Tibial nerve (tissue), 4 donors: ENCODE measurements at regions not wholly inside any gene's neighbourhood (a gene's known extent, or its start where the extent isn't known, plus 50 kb on each side); places are given as distances from the start of the nearest gene placed in this dataset.

ENCODE experiments used
- DNase-seq, 2 donors: peaks; one replicate each; pipeline ENCODE4 v3.0.0-alpha.2; 2019; ENCODE audit warnings: low spot score in 2 of 2
- H3K27ac ChIP-seq, 4 donors: fragments of 200-600 bp; sonication (generic) in 3 of 4; one replicate each; pipeline ENCODE4 v1.5.1; 2017 to 2019; ENCODE audit warnings: mild to moderate bottlenecking in 1 of 4
- H3K27me3 ChIP-seq, 2 donors: fragments of 200-600 bp; sonication (generic) in 1 of 2; one replicate each; pipeline versions ENCODE4 v1.5.1 to v1.6.0; 2017 to 2019
- H3K36me3 ChIP-seq, 3 donors: fragments of 200-600 bp; sonication (generic); one replicate each; pipeline ENCODE4 v1.5.1; 2018 to 2019
- H3K4me1 ChIP-seq, 4 donors: fragments of 200-600 bp; sonication (generic) in 3 of 4; one replicate each; pipeline ENCODE4 v1.5.1; 2017 to 2019
- H3K4me3 ChIP-seq, 4 donors: fragments of 200-600 bp; sonication (generic) in 3 of 4; one replicate each; pipeline ENCODE4 v1.5.1; 2017 to 2019; ENCODE audit warnings: mild to moderate bottlenecking in 1 of 4, moderate library complexity in 1 of 4
- H3K9me3 ChIP-seq, 4 donors: fragments of 200-600 bp; sonication (generic) in 3 of 4; one replicate each; pipeline ENCODE4 v1.5.1; 2017 to 2019
- EP300 ChIP-seq, 2 donors: sonication (generic); formaldehyde crosslinking; IDR thresholded peaks; one replicate each; pipeline ENCODE4 v1.6.1; 2017; ENCODE audit warnings: antibody characterized with exemption in 2 of 2, mild to moderate bottlenecking in 1 of 2
- POLR2A ChIP-seq, 2 donors: fragments of 450-650 bp; IDR thresholded peaks; one replicate each; pipeline ENCODE4 v1.6.1; 2017; ENCODE audit warnings: antibody characterized with exemption in 2 of 2, mild to moderate bottlenecking in 2 of 2, moderate library complexity in 2 of 2
- WGBS, 2 donors: methylation state at CpG; one replicate each; pipeline ENCODE4 v1.1.5; 2018; 5-methylcytosine and 5-hydroxymethylcytosine counted together
- TF ChIP-seq, protein P1 (sequence below), 5 experiments: fragments of 200-600 bp in 3 of 5; fragments of 450-650 bp in 2 of 5; sonication (generic) in 3 of 5; IDR thresholded peaks; one replicate each; pipeline ENCODE4 v1.5.1; 2016 to 2019; ENCODE audit warnings: antibody characterized with exemption in 5 of 5, mild to moderate bottlenecking in 3 of 5, moderate library complexity in 2 of 5

DNA sequence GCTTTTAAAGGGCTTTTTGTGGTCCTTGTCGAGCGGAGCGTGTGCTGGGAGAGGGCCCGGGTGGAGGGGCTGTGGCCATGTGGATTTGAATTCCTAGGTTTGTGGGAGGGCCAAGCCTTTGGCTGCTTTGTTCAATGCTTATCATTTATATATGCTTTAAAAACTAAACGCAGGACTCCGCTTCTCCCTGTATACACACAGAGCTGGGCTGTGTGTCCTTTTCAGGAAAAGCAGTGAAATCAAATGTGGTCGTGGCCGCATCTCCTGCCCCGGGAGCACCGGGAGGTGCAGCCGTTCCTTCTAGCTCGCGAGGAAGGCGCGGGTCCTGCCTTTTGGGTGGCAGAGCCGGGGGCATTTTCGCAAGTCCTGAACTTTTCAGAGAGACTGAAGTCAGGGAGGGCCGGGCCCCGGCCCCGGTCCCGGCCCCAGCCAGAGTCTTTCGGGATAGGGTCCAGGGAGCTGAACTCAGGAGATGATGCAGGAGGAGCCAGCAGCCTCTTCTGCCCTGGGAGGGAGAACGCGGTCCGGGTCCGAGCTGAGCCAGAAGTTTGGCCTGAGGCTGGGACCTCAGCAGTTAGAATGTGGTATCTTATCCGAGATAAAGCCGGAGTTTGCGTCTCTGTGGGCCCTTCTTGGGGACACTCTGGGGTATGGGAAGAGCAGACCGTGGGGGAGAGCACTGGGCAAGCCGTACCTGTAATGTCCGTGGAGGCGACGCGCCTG is 158.8 kb downstream of the C9orf152 start:
- no peaks in the 10 kb centered on the region for H3K27me3 ChIP-seq

DNA sequence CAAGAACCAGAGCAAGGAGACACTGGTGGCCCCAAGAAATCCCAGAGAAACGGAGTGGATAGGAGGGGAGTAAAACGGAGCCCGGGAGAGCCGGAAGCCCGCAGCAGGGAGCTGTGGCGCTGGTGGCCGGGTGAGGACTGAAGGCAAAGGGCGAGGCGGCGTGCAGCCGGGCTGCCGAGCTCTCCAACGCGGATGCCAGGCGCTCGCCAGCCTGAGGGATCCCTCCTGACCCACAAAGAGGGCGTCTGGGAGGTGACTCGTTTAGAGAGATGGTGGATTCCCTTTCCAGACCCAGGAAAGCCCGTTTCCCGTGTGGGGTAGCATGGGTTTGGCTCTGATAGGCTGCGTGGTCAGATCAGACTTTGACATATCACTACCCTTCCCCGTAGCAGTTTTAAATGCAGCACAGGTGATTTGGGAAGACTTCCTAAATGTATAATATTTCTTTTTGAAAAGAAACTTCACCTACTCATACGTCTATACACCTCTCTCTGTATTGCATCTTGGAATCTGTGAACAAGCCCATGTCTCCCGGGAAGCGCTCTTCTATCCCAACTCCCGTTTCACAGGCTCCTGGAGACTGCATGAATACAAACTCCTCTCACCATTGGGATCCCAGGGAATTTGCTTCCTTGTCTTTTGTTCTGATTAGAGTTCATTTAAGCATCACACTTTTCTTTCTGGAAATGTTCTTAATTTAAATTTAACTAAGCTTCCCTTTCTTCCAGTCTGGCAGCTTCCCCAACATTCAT is 158.1 kb downstream of the C9orf152 start:
- Histone ChIP-seq H3K9me3 (no peaks in the 10 kb centered on the region), H3K4me1 (peaks cover 0 to 34% (median 10%) of the 10 kb centered on the region in 4 donors), H3K27me3 (no peaks in the 10 kb centered on the region), H3K27ac (peak overlapping the region; percentile 25 to 89 (median 76)), H3K36me3 (no peaks in the 10 kb centered on the region), H3K4me3 (peak overlapping the region; percentile 65 to 85 (median 67))
- DNase-seq: no peak
- TF ChIP-seq POLR2A (IDR thresholded peaks at IDR 0.05) (no peak), EP300 (IDR thresholded peaks at IDR 0.05) (no peak)
- TF ChIP-seq, protein P1, sequence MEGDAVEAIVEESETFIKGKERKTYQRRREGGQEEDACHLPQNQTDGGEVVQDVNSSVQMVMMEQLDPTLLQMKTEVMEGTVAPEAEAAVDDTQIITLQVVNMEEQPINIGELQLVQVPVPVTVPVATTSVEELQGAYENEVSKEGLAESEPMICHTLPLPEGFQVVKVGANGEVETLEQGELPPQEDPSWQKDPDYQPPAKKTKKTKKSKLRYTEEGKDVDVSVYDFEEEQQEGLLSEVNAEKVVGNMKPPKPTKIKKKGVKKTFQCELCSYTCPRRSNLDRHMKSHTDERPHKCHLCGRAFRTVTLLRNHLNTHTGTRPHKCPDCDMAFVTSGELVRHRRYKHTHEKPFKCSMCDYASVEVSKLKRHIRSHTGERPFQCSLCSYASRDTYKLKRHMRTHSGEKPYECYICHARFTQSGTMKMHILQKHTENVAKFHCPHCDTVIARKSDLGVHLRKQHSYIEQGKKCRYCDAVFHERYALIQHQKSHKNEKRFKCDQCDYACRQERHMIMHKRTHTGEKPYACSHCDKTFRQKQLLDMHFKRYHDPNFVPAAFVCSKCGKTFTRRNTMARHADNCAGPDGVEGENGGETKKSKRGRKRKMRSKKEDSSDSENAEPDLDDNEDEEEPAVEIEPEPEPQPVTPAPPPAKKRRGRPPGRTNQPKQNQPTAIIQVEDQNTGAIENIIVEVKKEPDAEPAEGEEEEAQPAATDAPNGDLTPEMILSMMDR (IDR thresholded peaks at IDR 0.05): no peak
- 7 to 10% methylated on average over 26 of the region's 26 CpGs for WGBS, 2 donors

More for the DNA sequence above, 158.8 kb downstream of the C9orf152 start:
- Histone ChIP-seq H3K9me3 (no peaks in the 10 kb centered on the region), H3K4me1 (peaks cover 0 to 34% (median 10%) of the 10 kb centered on the region in 4 donors), H3K27ac (peak overlapping the region; percentile 25 to 89 (median 76)), H3K4me3 (peak overlapping the region; percentile 65 to 85 (median 67)), H3K36me3 (no peaks in the 10 kb centered on the region)
- WGBS, 2 donors: 8 to 10% methylated on average over 29 to 35 of the region's 35 CpGs
- DNase-seq: no peak
- TF ChIP-seq POLR2A (IDR thresholded peaks at IDR 0.05) (no peak), EP300 (IDR thresholded peaks at IDR 0.05) (no peak)
- TF ChIP-seq, protein P1 (IDR thresholded peaks at IDR 0.05): no peak

DNA sequence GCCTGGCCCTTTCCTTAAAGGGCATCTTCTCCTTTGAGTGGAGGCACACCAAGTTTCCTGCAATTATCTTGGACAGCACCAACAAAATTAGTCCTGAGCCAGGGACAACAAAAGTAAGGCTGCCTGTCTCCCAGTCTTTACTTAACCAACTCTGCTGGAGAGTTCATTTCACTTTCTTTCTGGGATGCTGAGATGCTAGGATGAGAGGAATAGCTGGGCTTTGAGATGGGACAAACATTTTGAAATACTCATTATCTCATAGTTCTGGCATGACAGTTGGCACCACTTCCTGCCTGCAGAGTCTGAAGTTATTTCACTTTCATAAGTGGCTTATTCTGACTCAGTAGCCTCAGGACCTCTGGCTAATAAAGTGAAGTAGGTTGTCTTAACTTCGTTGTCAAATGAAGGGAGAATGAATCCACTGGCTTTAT is 157.0 kb downstream of the C9orf152 start:
- H3K36me3 ChIP-seq: no peaks in the 10 kb centered on the region
- TF ChIP-seq EP300 (IDR thresholded peaks at IDR 0.05) (peak in 1 of 2 donors; percentile 66), POLR2A (IDR thresholded peaks at IDR 0.05) (no peak)
- TF ChIP-seq, protein P1 (IDR thresholded peaks at IDR 0.05): no peak
- no peaks in the 10 kb centered on the region for H3K27me3 ChIP-seq
- WGBS, 2 donors: 21 to 24% methylated on average over 1 of the region's 1 CpG
- H3K4me1 ChIP-seq: peaks cover 0 to 34% (median 10%) of the 10 kb centered on the region in 4 donors
- no peaks in the 10 kb centered on the region for H3K9me3 ChIP-seq
- peak in 1 of 2 donors; percentile 64 for DNase-seq
- H3K4me3 ChIP-seq: peak overlapping the region in 1 of 4 donors; percentile 85
- H3K27ac ChIP-seq: peak overlapping the region in 3 of 4 donors; percentile 56 to 89 (median 73)

DNA sequence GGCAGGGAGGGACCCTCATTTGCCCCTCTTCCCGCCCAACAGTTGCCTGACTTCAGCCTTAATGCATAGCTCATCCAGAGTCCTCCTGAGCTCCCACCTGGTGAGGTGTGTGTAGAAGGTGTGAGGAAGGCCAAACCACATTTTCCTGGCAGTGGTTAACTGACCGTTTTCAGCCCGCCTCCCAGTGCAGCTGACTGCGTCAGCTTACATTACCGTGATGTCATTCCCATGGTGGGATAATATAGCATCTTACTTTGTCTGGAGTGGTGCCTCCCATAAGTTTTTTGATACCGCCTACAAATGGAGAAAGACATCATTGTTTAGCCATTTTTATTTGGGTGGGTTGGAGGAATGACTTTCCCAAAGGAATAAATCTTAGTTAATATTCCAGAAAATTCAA is 151.9 kb downstream of the C9orf152 start:
- 58 to 66% methylated on average over 6 of the region's 6 CpGs for WGBS, 2 donors
- TF ChIP-seq EP300 (IDR thresholded peaks at IDR 0.05): no peak
- TF ChIP-seq, protein P1 (IDR thresholded peaks at IDR 0.05): no peak
- TF ChIP-seq POLR2A (IDR thresholded peaks at IDR 0.05): no peak
- Histone ChIP-seq H3K9me3 (no peaks in the 10 kb centered on the region), H3K27ac (no peak overlapping the region), H3K36me3 (no peaks in the 10 kb centered on the region), H3K4me1 (peaks cover 0 to 15% (median 2%) of the 10 kb centered on the region in 4 donors), H3K27me3 (no peaks in the 10 kb centered on the region), H3K4me3 (no peak overlapping the region)
- no peak for DNase-seq
